ENCODE measurements at regions not wholly inside any gene's neighbourhood (a gene's known extent, or its start where the extent isn't known, plus 50 kb on each side); places are given as distances from the start of the nearest gene placed in this dataset.

DNA sequence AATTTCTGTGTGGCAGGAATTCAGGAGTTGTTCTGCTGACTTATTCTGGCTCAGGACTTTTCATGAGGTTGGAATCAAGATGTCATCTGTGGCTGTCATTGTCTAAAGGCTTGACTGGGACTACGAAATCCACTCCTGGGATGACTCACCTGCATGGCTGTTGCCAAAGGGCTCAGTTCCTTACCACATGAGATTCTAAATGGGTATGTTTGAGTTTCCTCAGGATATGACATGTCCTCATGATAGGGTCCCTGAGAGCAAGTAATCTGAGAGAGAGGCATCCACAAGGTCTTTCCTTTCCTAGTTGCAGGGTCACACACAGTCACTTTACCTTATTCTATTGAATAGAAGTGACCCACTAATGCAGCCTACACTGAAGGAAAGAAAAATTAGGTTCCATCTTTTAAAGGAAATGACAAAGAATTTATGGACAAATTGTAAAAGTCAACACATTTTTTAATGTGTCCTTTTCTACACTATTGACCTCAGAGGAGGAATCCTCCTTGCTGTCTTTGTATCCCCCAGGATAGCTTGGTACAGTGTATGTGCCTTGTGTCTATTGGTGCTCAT, 1025.0 kb upstream of the GJE1 start:
- POLR2A ChIA-PET = no interaction called here
- CTCF ChIA-PET = no interaction called here
- no peaks in the 10 kb centered on the region for H3K36me3 Mint-ChIP-seq (ENCODE audit: insufficient read depth, unreplicated experiment)
- no peak overlapping the region for H3K27ac Mint-ChIP-seq (ENCODE audit: unreplicated experiment)
- H3K36me3 ChIP-seq (ENCODE audit: control insufficient read depth, insufficient read depth, low read length) = no peaks in the 10 kb centered on the region
- H3K4me1 ChIP-seq = no peaks in the 10 kb centered on the region
- BruUV-seq (replicated peaks) = no TSS peak
- no peaks in the 10 kb centered on the region for H3K9me3 Mint-ChIP-seq (ENCODE audit: unreplicated experiment)
- no peak for TF ChIP-seq CTCF (IDR thresholded peaks at IDR 0.05; ENCODE audit: insufficient read depth in 1 of 2, low read depth in 1 of 2, low read length in 1 of 2, severe bottlenecking in 1 of 2, unreplicated experiment in 1 of 2)
- H3K9me3 ChIP-seq = no peaks in the 10 kb centered on the region
- H3K4me3 Mint-ChIP-seq (ENCODE audit: unreplicated experiment) = no peak overlapping the region
- no peaks in the 10 kb centered on the region for H3K27me3 Mint-ChIP-seq (ENCODE audit: insufficient read depth, unreplicated experiment)
- no peak for DNase-seq
- intact Hi-C loops (cut with micrococcal nuclease; ENCODE audit: unreplicated experiment) = no loop called here
- no peaks in the 10 kb centered on the region for H3K27me3 ChIP-seq (replicated peaks; ENCODE audit: control insufficient read depth, insufficient read depth, low read length)
- no peak overlapping the region for H3K4me3 ChIP-seq (ENCODE audit: low read depth, low read length)
- no peaks in the 10 kb centered on the region for H3K4me1 Mint-ChIP-seq (ENCODE audit: low read depth, unreplicated experiment)

DNA sequence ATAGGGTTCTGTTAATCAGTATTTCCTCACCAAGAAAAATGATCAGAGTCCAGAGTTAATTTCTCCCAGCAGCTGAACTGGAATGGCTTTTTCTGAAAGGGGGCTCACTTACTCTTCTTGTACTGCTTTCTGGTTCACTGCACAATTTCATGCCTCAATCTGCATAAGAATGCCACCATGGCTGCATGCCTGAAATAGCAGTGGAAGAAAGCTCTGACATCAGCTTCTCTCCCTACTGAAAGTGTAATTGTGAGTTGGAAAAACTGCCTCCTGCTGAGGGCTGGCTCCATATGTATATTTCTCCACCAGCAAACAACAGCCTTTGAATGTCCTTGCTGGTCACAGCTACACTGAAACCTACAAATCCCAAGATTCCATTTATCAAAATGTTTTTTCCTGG, 1027.2 kb upstream of the GJE1 start:
- no peak overlapping the region for H3K27ac Mint-ChIP-seq (ENCODE audit: unreplicated experiment)
- H3K36me3 Mint-ChIP-seq (ENCODE audit: insufficient read depth, unreplicated experiment) = no peaks in the 10 kb centered on the region
- TF ChIP-seq CTCF (IDR thresholded peaks at IDR 0.05; ENCODE audit: insufficient read depth in 1 of 2, low read depth in 1 of 2, low read length in 1 of 2, severe bottlenecking in 1 of 2, unreplicated experiment in 1 of 2) = no peak
- H3K4me3 Mint-ChIP-seq (ENCODE audit: unreplicated experiment) = no peak overlapping the region
- no TSS peak for BruUV-seq (replicated peaks)
- CTCF ChIA-PET = no interaction called here
- POLR2A ChIA-PET = no interaction called here
- Histone ChIP-seq H3K27me3 (replicated peaks; ENCODE audit: control insufficient read depth, insufficient read depth, low read length) (no peaks in the 10 kb centered on the region), H3K9me3 (no peaks in the 10 kb centered on the region), H3K4me3 (ENCODE audit: low read depth, low read length) (no peak overlapping the region), H3K36me3 (ENCODE audit: control insufficient read depth, insufficient read depth, low read length) (no peaks in the 10 kb centered on the region), H3K4me1 (no peaks in the 10 kb centered on the region)
- no peak for DNase-seq
- H3K9me3 Mint-ChIP-seq (ENCODE audit: unreplicated experiment) = no peaks in the 10 kb centered on the region
- H3K4me1 Mint-ChIP-seq (ENCODE audit: low read depth, unreplicated experiment) = no peaks in the 10 kb centered on the region
- no peaks in the 10 kb centered on the region for H3K27me3 Mint-ChIP-seq (ENCODE audit: insufficient read depth, unreplicated experiment)
- intact Hi-C loops (cut with micrococcal nuclease; ENCODE audit: unreplicated experiment) = no loop called here

DNA sequence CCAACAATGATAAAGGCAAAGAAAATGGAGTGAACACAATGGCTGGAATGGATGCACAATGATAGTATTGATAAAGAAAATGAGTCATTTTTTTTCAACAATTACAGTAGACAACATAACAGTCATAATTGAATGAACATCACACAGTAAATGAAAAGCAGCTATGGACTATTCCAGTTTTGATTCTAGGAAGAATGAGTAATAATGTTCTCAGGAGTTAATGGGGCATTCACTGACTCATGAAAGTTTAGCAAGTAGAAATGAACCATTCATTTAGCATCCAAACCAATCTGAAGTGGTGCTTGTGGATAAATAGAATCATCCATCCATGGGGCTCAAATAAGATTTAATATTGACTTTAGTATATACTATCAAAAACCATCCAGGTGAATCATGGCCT, 1029.5 kb upstream of the GJE1 start:
- Mint-ChIP-seq H3K36me3 (ENCODE audit: insufficient read depth, unreplicated experiment) (no peaks in the 10 kb centered on the region), H3K27me3 (ENCODE audit: insufficient read depth, unreplicated experiment) (no peaks in the 10 kb centered on the region), H3K9me3 (ENCODE audit: unreplicated experiment) (no peaks in the 10 kb centered on the region), H3K4me1 (ENCODE audit: low read depth, unreplicated experiment) (no peaks in the 10 kb centered on the region), H3K4me3 (ENCODE audit: unreplicated experiment) (no peak overlapping the region), H3K27ac (ENCODE audit: unreplicated experiment) (no peak overlapping the region)
- H3K36me3 ChIP-seq (ENCODE audit: control insufficient read depth, insufficient read depth, low read length) = no peaks in the 10 kb centered on the region
- ChIA-PET CTCF (no interaction called here), POLR2A (no interaction called here)
- no peaks in the 10 kb centered on the region for H3K27me3 ChIP-seq (replicated peaks; ENCODE audit: control insufficient read depth, insufficient read depth, low read length)
- H3K4me3 ChIP-seq (ENCODE audit: low read depth, low read length) = no peak overlapping the region
- H3K9me3 ChIP-seq = no peaks in the 10 kb centered on the region
- no TSS peak for BruUV-seq (replicated peaks)
- H3K4me1 ChIP-seq = no peaks in the 10 kb centered on the region
- DNase-seq = no peak
- intact Hi-C loops (cut with micrococcal nuclease; ENCODE audit: unreplicated experiment) = no loop called here
- no peak for TF ChIP-seq CTCF (IDR thresholded peaks at IDR 0.05; ENCODE audit: insufficient read depth in 1 of 2, low read depth in 1 of 2, low read length in 1 of 2, severe bottlenecking in 1 of 2, unreplicated experiment in 1 of 2)
